PFSK-1 (cell line): ENCODE measurements at regions not wholly inside any gene's neighbourhood (a gene's known extent, or its start where the extent isn't known, plus 50 kb on each side); places are given as distances from the start of the nearest gene placed in this dataset.

Experiments used
- POLR2AphosphoS5 ChIP-seq: IDR thresholded peaks from 2 replicates; pipeline ENCODE4 v1.6.1; 2012; ENCODE audit warnings: low read depth, mild to moderate bottlenecking, control low read depth, low read length, moderate library complexity
- SIN3A ChIP-seq: IDR thresholded peaks from 2 replicates; pipeline ENCODE4 v1.6.1; 2012; ENCODE audit warnings: mild to moderate bottlenecking, low read length, moderate library complexity, borderline replicate concordance; ENCODE audit not compliant: insufficient read depth
- TAF1 ChIP-seq: IDR thresholded peaks from 2 replicates; pipeline ENCODE4 v1.6.1; 2012; ENCODE audit warnings: low read length, control low read depth, borderline replicate concordance; ENCODE audit not compliant: insufficient read depth
- TF ChIP-seq, protein P1 (sequence below), 2 experiments: IDR thresholded peaks; 2 replicates each; pipeline versions ENCODE4 v1.6.1 to v1.8.0; 2011 to 2012; ENCODE audit warnings: low read depth in 2 of 2, low read length in 2 of 2, control low read depth in 1 of 2, inconsistent platforms in 1 of 2, mild to moderate bottlenecking in 1 of 2, moderate library complexity in 1 of 2; ENCODE audit not compliant: insufficient read depth in 1 of 2

- TF ChIP-seq POLR2AphosphoS5 (no peak), SIN3A (no peak), TAF1 (no peak)
- TF ChIP-seq, protein P1, sequence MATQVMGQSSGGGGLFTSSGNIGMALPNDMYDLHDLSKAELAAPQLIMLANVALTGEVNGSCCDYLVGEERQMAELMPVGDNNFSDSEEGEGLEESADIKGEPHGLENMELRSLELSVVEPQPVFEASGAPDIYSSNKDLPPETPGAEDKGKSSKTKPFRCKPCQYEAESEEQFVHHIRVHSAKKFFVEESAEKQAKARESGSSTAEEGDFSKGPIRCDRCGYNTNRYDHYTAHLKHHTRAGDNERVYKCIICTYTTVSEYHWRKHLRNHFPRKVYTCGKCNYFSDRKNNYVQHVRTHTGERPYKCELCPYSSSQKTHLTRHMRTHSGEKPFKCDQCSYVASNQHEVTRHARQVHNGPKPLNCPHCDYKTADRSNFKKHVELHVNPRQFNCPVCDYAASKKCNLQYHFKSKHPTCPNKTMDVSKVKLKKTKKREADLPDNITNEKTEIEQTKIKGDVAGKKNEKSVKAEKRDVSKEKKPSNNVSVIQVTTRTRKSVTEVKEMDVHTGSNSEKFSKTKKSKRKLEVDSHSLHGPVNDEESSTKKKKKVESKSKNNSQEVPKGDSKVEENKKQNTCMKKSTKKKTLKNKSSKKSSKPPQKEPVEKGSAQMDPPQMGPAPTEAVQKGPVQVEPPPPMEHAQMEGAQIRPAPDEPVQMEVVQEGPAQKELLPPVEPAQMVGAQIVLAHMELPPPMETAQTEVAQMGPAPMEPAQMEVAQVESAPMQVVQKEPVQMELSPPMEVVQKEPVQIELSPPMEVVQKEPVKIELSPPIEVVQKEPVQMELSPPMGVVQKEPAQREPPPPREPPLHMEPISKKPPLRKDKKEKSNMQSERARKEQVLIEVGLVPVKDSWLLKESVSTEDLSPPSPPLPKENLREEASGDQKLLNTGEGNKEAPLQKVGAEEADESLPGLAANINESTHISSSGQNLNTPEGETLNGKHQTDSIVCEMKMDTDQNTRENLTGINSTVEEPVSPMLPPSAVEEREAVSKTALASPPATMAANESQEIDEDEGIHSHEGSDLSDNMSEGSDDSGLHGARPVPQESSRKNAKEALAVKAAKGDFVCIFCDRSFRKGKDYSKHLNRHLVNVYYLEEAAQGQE (IDR thresholded peaks at IDR 0.05; ENCODE audit: insufficient read depth in 1 of 2, low read depth in 2 of 2, low read length in 2 of 2) = no peak
Observed at GRCh38 chr11:131192628-131193027, 177.8 kb upstream of the NTM start.
